ENCODE measurements at regions not wholly inside any gene's neighbourhood (a gene's known extent, or its start where the extent isn't known, plus 50 kb on each side); places are given as distances from the start of the nearest gene placed in this dataset.

- peak in 1 of 3 experiments; percentile 68 for DNase-seq
Observed at GRCh38 chr18:55763298-55763697, 175.3 kb upstream of the TCF4 start.

- no peak for DNase-seq
Observed at GRCh38 chr18:55762424-55762823, 174.4 kb upstream of the TCF4 start.

- DNase-seq: no peak
Observed at GRCh38 chr18:55753643-55754263, 165.8 kb upstream of the TCF4 start.

GRCh38 chr18:55751476-55751875, 163.5 kb upstream of the TCF4 start:
- no peak for DNase-seq

GRCh38 chr18:55748227-55748738, 160.3 kb upstream of the TCF4 start:
- no peak for DNase-seq

GRCh38 chr18:55744206-55744605, 156.2 kb upstream of the TCF4 start:
- DNase-seq: no peak

GRCh38 chr18:55743736-55744135, 155.7 kb upstream of the TCF4 start:
- DNase-seq: peak in 1 of 3 experiments; percentile 3

GRCh38 chr18:55743133-55743532, 155.1 kb upstream of the TCF4 start:
- no peak for DNase-seq

- DNase-seq: no peak
Observed at GRCh38 chr18:55739488-55739887, 151.5 kb upstream of the TCF4 start.

- no peak for DNase-seq
Observed at GRCh38 chr18:55738483-55739114, 150.6 kb upstream of the TCF4 start.

- DNase-seq: no peak
Observed at GRCh38 chr18:55737781-55738468, 149.9 kb upstream of the TCF4 start.

- DNase-seq: no peak
Observed at GRCh38 chr18:55737266-55737665, 149.3 kb upstream of the TCF4 start.

GRCh38 chr18:55735969-55736368, 148.0 kb upstream of the TCF4 start:
- peak in 1 of 3 experiments; percentile 25 for DNase-seq

GRCh38 chr18:55735199-55735855, 147.3 kb upstream of the TCF4 start:
- DNase-seq: no peak

- no peak for DNase-seq
Observed at GRCh38 chr18:55732227-55733106, 144.5 kb upstream of the TCF4 start.

GRCh38 chr18:55731594-55732042, 143.6 kb upstream of the TCF4 start:
- DNase-seq: no peak

GRCh38 chr18:55721006-55721405, 133.0 kb upstream of the TCF4 start:
- peak in 2 of 3 experiments; percentile 37 to 64 for DNase-seq

- DNase-seq: no peak
Observed at GRCh38 chr18:55713707-55714106, 125.7 kb upstream of the TCF4 start.

GRCh38 chr18:55706898-55707297, 118.9 kb upstream of the TCF4 start:
- DNase-seq: no peak

GRCh38 chr18:55699233-55699765, 111.3 kb upstream of the TCF4 start:
- DNase-seq: no peak

GRCh38 chr18:55696811-55697210, 108.8 kb upstream of the TCF4 start:
- no peak for DNase-seq

- DNase-seq: no peak
Observed at GRCh38 chr18:55695091-55695490, 107.1 kb upstream of the TCF4 start.

All from NCI-H1417 (cell line).